GM18907 (cell line): ENCODE measurements at regions not wholly inside any gene's neighbourhood (a gene's known extent, or its start where the extent isn't known, plus 50 kb on each side); places are given as distances from the start of the nearest gene placed in this dataset.

Experiments used
- ATAC-seq: cut with Tn5 transposase; IDR thresholded peaks from one replicate; pipeline ENCODE4 v1.9.1; 2021; ENCODE audit warnings: mild to moderate bottlenecking, moderate library complexity; ENCODE audit not compliant: unreplicated experiment

DNA sequence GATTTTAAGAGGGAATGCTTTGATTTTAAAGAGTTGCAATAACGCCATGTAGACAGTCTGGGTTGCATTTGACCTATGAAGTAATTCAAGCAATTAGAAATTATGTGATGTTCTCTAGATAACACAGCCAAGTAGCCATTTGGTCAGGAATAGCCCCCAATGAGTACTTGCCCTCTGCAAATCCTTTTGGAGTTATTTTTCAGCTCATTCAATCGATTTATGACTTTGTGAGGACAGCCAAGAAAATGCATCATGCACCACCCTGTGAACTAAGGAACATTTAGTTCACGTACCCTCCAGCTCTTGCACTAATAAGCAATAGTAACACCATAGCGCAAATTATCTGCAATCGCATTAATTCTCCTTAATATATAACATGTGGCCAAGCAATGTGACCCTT, 552.6 kb upstream of the INTU start:
- no peak for ATAC-seq

GRCh38 chr4:127081041-127081440, 551.7 kb upstream of the INTU start:
- ATAC-seq, result no peak

GRCh38 chr4:127082986-127083385, 549.8 kb upstream of the INTU start:
- ATAC-seq, result no peak

- no peak for ATAC-seq
Observed at GRCh38 chr4:127084666-127085065, 548.1 kb upstream of the INTU start.

DNA sequence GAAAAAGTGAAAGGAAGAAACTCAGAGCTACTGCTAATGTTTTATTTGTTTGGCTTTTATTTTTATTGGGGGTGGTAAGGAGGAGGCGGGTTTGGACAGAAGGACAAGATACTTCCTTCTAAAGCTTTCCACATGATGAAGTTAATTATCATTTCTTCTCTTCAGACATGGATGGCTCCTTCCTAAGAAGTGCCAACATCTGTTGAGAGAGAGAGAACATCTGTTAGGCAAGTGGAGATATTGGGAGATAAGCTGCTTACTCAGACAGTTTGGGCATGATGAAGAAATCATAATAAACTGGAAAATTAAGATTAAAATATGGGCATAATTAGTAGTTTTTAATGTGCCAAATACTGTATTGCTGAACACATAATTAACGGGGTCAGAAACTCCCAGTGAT, 535.7 kb upstream of the INTU start:
- no peak for ATAC-seq

DNA sequence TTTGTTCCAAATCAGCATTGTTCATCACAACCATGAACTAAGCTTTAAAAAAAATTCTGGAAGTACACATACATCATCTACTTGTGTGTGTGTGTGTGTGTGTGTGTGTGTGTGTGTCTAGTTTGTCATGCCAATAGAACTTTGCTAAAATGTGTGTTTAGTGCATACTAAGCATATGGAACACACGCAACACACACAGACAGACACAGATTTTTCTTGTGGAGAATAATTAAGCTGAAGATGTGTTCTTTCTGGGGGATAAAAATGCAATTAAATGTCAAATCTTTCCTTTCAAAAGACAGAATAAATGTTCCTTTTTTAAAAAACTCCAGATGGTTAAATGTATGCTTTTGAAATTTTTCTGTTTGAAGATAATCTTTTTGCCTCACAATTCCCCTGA, 530.4 kb upstream of the INTU start:
- no peak for ATAC-seq

- ATAC-seq, result no peak
Observed at GRCh38 chr4:127103681-127104115, 529.1 kb upstream of the INTU start.

DNA sequence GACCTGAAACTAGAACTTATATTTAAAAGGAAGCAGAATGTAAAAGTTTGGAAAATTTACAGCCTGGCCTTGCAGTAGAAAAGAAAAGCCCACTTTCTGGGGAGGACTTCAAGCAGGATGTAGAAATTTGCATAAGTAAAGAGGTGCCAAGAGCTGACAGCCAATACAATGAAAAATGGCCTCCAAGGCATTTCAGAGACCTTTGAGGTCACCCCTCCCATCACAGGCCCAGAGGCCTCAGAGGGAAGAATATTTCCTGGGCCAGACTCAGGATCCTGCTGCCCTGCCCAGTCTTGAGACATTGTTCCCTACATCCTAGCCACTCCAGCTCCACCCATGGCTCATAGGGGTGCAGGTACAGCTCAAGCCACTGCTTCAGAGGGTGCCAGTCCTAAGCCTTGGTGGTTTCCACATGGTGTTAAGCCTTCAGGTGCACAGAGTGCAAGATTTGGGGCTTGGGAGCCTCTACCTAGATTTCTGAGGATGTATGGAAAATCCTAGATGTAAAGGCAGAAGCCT, 518.9 kb upstream of the INTU start:
- ATAC-seq, result no peak

DNA sequence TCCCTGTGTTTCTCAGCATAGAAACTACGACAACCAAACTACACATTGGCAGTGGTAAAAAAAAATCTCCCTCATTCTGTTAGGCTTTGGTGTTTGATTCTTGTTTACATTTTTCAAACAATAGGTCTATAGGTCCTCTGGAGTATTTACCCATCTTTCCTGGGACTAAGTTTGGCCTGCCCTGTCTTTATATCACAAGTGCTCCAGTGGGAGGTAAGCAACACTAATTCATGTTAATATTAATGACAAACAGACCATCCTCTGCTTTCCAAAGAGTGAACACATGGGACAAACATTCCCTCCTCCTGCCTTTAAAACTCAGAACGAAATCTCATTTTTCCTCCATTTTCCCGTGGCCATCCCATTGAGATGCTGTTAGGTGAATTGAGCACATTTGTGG, 514.1 kb upstream of the INTU start:
- no peak for ATAC-seq

DNA sequence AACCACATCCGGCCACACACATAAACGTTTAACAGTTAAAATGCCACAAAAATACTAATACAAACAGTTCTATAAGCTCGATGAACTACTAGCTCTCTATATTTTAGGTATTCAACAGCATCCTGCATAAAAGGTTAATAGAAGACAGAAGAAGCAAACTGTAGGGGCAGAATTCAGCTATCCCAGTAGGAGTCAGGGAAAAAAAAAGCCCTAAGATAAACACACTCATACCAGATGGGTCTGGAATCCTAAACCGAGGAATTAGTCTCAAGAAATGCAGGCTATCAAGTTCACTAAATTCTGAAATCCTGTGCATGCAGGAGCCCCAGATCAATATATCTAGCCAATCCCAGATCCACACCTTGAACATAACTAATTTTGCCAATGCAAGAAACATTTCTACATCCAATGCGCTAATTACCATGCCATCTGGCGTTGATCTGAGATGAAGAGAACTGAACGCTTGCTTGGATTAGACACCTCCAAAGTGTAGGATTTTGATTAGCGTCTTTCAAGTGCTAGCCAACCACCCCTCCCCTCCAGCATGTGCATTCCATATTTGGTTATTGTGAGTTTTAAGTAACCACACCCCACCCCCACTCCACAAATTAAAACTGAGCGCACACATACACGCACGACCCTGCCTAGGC, 512.2 kb upstream of the INTU start:
- ATAC-seq, result no peak

GRCh38 chr4:127124919-127125318, 507.8 kb upstream of the INTU start:
- ATAC-seq, result no peak

DNA sequence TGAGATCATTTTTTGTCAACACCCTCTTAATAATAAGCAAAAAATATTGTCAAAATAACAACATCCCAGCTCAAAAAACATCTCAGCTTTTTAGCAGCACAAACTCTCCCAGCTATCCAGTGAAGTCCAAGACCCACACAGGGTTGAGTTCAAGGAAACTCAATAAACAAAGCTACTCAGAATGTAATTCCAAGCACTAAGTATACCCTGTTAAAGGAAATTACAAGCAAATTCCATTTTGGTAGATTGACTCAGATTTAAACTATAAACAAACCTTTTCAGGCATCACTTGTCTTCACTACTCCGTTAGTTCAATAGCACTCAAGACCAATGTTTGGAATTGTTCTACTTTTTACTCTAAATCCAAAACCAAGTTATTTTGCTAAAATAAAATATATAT, 506.0 kb upstream of the INTU start:
- no peak for ATAC-seq

DNA sequence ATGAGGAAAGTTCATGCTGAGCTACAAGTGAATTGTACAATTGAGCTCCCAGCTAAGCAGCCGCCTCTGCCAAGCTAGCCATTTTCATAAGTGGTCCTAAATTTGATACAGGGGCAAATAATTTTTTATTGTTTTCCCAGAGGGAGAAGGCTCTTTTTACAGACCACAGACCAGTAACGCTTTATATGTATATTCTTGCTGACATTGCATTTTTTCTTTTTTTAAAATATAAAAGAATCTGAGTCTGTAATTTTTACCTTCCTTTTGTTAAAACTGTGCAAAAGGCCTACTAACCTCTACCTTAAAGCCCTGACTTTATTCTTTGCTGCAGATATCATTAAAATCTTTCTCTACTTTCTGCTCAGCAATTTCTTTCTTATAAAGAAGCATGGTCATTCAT, 501.2 kb upstream of the INTU start:
- ATAC-seq, result no peak

GRCh38 chr4:127134490-127134889, 498.3 kb upstream of the INTU start:
- ATAC-seq, result no peak

- ATAC-seq, result no peak
Observed at GRCh38 chr4:127138586-127138985, 494.2 kb upstream of the INTU start.

DNA sequence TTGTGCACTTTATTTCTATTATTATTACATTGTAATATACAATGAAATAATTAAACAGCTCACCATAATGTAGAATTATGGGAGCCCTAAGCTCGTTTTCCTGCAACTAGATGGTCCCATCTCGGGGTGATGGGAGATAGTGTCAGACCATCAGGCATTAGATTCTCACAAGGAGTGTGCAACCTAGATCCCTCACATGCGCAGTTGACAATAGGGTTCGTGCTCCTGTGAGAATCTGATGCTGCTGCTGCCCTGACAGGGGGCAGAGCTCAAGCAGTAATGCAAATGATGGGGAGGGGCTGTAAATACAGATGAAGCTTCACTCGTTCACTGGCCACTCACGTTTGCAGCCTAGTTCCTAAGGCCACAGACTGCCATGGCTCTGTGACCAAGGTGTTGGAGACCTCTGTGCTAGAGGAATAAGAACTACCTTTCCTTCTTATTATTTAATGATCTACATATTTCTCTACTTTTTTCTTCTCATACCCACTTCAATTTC, 492.9 kb upstream of the INTU start:
- ATAC-seq, result no peak

DNA sequence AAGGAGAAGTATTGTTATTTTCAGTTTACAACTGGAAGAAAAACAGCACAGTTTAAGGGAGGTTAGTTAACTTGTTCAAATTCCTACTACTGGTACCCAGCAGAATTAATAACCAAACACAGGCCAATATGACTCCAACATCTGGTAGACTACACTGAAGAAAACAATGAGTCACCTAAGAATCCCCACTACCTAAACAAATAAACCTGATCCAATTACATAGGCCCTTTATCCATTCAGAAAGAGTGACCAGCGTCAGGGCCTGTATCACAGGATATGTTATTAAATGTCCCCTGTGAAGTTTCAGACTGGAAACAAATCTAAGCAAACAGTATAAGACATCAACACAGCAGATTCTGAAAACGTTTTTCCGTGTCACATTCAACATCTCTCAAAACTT, 492.5 kb upstream of the INTU start:
- no peak for ATAC-seq

DNA sequence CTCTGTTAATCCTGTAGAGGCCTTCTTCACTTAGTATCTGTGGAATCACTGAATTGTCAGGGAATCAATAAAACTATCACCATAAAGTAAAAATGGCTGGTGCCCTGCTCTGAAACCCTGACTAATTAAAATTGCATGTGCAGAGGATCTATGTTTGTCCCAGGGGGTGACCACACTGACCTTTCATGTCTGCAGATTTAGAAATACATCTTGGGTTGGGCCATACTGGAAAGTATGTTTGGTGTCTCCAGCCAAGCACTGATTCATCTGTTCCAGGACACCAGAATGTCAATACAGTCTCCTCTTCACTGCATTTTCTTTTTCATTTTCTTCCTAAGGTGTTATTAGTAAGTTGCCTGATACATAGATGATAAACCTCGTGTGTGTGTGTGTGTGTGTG, 490.9 kb upstream of the INTU start:
- no peak for ATAC-seq

DNA sequence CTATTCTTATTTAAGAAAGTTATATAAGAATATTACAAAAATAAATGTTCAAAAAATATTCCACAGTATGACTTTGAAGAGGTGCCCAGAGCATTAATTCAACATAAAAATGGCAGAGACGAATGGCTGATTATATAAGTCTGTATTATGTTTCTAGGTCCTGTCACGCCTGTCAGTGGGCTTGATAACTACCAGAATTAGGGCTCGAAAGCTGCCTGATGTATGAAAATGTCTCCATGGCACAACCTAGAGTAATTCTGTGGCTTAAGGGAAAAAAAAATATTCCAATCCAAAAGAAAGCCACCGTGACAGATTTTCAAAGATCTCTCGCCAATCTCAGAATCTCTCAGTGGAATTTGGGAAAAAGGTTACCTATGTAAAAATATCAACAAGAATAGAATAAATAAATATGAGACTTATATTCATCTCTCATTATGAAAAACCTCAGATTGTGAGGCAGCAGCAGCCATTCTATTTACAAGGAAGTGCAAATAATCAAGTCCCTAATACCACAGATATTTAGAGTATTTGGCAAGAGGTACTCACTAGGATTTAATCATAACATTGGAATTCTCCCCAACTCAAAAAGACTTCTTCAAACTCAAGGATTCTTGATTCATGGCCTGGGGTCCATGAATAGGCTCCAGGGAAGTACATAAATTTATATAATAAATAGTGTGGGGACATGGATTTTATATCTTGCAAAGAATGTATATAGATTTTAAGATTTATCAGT, 489.1 kb upstream of the INTU start:
- no peak for ATAC-seq

GRCh38 chr4:127145006-127145540, 487.7 kb upstream of the INTU start:
- ATAC-seq, result no peak

GRCh38 chr4:127148165-127148564, 484.6 kb upstream of the INTU start:
- ATAC-seq, result no peak

GRCh38 chr4:127149086-127149485, 483.7 kb upstream of the INTU start:
- no peak for ATAC-seq
